ENCODE measurements at regions not wholly inside any gene's neighbourhood (a gene's known extent, or its start where the extent isn't known, plus 50 kb on each side); places are given as distances from the start of the nearest gene placed in this dataset.

DNA sequence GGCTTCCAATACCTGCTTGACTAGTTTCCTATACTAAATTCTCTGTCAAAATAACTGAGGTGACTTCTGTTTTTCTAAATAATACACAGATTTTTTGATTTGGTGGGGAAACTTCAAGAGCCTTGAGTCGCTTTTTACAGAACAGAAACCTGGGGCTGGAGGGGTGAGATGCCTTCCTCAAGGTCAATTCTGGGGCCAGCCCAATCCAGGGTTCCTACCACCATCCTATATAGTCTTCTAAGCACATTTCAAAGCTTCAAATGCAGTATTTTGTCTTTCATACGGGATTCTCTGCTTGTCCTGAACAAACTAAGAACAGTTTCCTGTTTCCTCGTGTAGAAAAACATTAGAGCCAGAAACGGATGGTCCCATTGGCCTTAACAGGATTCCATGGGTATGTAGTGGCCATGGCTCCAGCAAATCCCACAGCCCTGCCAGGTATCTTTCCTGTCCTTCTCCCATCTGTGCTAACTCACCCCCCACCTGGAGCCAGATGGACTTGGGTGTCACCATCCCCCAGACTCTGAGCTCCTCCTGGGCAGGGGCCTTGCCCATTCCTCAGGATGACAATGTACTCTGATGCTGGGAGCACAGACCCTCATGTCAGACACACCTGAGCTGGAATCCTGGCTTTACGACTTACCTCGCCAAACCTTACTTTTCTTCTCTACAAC lies 146.9 kb downstream of the KLF13 start:
- no peak for DNase-seq (ENCODE audit: low read depth)

DNA sequence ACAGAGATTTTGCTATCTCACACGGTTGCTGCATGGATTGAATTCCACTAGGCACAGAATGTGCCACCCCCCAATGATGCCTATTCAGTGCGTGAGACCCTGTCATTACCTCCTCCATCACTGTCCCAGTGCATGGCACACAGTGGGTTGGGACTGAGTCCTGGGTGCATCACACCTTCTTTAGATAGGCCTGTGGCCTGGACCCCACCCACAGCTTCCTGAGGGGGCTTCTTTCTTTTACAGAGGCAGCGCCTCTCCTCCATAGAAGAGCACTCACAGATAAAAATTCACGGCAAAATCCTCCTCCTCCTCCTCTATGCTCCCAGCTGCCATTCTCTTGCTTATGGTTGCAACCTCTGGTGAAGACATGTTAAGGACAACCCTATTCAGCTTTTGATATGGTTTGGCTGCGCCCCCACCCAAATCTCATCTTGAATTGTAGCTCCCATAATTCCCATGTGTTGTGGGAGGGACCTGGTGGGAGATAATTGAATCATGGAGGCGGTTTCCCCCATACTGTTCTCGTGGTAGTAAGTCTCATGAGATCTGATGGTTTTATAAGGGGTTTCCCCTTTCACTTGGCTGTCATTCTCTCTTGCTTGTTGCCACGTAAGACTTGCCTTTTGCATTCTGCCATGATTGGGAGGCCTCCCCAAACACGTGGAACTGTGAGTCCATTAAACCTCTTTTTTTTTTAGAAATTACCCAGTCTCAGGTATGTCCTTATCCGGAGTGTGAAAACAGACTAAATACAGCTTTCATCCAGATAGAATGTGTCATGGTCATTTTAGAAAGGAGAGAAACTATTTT lies 147.6 kb downstream of the KLF13 start:
- no peak for DNase-seq (ENCODE audit: low read depth)

DNA sequence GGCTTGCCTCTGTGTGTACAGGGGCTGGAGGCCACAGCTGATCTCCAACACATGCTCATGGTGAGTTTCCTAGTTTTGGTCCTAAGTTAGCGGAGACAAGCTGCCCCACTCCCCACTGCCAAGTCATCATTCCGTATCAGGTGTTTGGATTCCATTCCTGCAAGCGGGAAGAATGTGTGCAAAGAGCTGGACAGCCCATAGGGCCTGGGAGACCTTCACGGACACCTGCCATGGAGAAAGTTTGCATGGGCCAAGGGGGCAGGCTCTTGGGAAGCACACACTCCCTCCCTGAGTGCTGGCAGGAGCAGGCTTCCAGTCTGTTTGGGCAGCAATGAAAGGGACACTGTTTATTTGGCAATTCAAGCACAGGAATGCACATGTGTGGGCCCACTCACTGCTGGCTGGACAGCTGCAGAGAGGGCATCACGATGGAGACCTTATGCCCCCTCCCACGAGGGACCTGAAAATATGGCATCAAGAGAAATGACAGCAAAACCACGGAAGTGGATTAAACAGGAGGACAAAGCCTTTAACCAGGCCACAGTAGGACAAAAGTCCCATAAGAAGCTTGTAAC lies 149.7 kb downstream of the KLF13 start:
- DNase-seq (ENCODE audit: low read depth) = no peak

DNA sequence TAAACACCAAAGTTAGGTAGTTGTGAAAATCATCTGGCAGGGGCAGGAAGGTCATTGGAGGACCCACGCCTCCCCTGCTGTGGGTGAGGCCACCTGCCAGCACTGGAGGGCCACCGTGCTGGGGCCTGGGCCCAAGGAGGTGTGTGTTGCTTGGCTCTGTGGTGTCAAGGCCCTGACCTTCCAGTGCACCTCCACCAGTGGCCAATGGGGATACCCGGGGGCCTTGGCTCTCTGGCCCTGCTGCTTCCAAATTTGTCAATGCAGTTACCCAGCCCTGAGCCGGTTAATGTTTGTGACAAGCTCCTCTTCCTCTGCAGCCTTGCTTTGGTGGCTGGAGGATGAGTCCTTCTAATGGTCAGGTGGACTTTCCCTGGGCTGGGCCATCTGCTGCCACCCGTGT lies 150.2 kb downstream of the KLF13 start:
- DNase-seq (ENCODE audit: low read depth) = no peak

- no peak for DNase-seq (ENCODE audit: low read depth)
Measured at GRCh38 chr15:31477301-31477700, 150.7 kb downstream of the KLF13 start.

DNA sequence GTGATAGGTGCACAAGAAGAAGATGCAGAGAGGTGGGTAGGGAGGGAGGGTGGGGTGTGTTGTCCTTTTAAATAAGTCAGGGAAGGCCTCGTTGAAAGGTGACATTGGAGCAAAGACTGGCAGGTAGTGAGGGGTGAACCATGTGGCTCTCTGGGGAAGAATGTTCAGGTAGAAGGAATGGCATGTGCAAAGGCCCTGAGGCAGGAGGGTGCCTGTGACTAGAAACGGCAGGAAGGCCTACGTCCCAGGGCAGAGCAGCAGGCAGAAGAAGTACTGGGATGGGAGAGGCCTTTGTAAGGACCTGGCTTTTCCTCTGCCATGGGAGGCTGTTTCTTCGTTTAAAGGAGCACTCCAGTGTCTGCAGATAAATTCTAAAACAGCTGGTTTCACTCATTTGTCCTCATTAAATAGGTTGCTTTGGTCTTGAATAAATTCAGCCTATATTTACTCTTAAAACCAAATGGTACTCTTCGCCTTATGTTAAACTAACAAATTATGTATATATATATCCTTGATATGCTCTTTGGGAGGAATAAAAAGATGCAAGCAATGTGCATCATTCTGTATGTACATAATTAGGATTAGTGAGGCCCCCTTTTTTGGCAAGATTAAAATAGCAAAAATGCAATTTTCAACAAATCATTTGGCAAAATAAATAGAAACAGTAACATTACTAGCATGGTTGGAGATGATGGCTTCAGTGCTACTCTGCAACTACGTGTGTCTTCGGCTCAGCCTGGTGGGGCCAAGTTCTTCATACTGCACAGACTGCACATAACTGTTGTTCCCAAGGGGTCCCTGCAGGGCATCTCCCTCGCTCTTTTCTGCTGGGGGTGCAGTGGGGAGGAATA lies 151.4 kb downstream of the KLF13 start:
- DNase-seq (ENCODE audit: low read depth) = no peak

GRCh38 chr15:31478702-31479221 lies 152.1 kb downstream of the KLF13 start:
- DNase-seq (ENCODE audit: low read depth) = no peak

GRCh38 chr15:31480356-31481025 lies 153.9 kb downstream of the KLF13 start:
- DNase-seq (ENCODE audit: low read depth) = no peak

DNA sequence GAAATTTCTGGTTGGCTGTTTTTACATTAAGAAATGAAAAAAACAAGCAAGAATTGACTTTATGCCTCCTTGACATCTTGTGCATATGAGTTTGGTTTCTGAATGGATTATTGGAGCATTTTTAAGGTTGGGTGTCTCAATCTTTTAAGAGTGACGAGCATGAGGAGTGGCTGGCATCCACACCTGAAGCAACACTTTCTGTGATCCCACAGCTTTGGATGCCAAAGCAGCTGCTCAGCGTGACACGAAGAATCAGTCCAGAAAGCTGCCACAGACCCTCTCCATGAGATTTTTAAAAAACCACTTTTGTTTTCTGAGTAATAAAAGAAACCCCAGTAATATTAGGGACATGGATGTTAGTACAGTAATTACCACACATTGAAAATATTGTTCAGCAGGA lies 154.5 kb downstream of the KLF13 start:
- no peak for DNase-seq (ENCODE audit: low read depth)

GRCh38 chr15:31482122-31482922 lies 155.7 kb downstream of the KLF13 start:
- DNase-seq (ENCODE audit: low read depth) = no peak

DNA sequence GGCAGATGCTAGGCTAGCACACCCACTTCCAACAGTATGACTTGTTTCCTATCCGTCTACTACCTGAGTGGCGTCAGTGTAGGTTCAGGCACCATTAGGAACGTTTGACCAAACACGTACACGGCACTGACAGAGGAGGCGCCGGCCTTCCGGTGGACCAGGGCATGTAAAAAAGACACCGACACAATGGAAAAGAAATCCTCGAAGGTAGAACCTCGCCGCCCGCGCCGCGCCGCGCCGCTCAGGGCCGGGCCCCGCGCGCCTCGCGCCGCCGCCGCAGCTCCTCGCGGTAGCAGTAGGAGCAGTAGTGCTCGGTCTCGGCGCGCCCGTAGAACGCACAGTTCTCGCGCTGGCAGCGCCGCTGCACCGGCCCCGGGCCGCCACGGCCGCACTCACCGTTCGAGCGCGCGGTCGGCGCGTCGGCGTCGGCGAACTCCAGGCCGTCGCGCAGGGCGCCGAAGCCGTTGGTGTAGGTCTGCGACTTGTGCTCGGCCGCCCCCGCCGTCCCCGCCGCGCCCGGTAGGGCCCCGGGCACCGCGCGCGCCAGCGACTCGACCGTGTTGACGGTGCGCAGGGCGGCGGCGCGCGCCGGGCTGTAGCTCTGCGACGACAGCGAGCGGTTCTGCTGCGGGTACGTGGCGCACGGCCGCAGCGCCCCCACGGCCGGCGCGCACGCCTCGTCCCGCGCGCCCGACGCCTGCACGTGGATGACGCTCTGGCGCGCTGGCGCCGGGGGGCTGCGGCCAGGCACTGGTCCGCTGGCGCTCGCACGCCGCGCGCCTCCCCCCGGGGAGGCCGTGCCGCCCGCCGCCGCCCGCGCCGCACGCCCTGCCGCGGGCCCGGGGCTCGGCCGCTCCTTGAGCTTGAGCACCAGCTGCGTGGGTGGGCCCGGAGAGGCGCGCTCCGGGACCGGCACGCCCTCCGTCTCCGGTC lies 156.7 kb downstream of the KLF13 start:
- DNase-seq (ENCODE audit: low read depth) = no peak

GRCh38 chr15:31483986-31484951 lies 157.6 kb downstream of the KLF13 start:
- DNase-seq (ENCODE audit: low read depth) = no peak

DNA sequence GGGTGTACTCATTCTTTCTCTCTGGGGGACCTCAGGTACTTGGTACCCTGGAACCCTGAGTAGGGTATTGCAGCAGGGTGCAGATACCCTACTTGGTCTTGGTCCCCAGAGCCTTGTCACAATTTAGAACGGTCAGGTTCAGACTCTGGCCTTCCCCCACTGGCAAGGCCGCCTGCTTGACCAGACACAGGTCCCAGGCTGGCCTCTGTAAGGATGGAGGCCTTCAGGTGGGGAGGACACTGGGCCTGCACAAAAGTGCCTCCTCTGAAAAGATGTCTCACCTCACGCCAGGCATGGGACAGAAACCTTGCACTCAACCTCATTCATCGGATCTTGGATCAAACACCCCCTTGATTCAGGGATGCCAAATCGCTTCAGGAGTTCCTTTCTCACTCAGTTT lies 158.4 kb downstream of the KLF13 start:
- DNase-seq (ENCODE audit: low read depth) = no peak

GRCh38 chr15:31485431-31485830 lies 158.8 kb downstream of the KLF13 start:
- DNase-seq (ENCODE audit: low read depth) = no peak

- no peak for DNase-seq (ENCODE audit: low read depth)
Measured at GRCh38 chr15:31485911-31486461, 159.4 kb downstream of the KLF13 start.

- no peak for DNase-seq (ENCODE audit: low read depth)
Measured at GRCh38 chr15:31486506-31486905, 159.9 kb downstream of the KLF13 start.

- no peak for DNase-seq (ENCODE audit: low read depth)
Measured at GRCh38 chr15:31486906-31487695, 160.5 kb downstream of the KLF13 start.

Data from non-pigmented ciliary epithelial cell (primary cell).